Mesenchymal stem cell (in vitro differentiated cells and primary cell): ENCODE measurements at regions not wholly inside any gene's neighbourhood (a gene's known extent, or its start where the extent isn't known, plus 50 kb on each side); places are given as distances from the start of the nearest gene placed in this dataset.

ENCODE experiments used
- DNase-seq: peaks from one replicate; pipeline ENCODE4 v3.0.0-alpha.2; 2013
- H2AFZ ChIP-seq: one replicate; pipeline ENCODE4 v1.6.1; 2013; ENCODE audit warnings: low read depth, mild to moderate bottlenecking, control low read depth, inconsistent platforms, low read length, moderate library complexity
- H2AK5ac ChIP-seq: 2 replicates; pipeline ENCODE4 v1.6.1; 2013; ENCODE audit warnings: low read length, moderate library complexity, mild to moderate bottlenecking, inconsistent platforms; ENCODE audit not compliant: severe bottlenecking
- H2BK120ac ChIP-seq: one replicate; pipeline ENCODE4 v1.6.1; 2013; ENCODE audit warnings: low read depth, mild to moderate bottlenecking, inconsistent platforms, low read length, moderate library complexity
- H2BK12ac ChIP-seq, 2 experiments: one replicate each; pipeline ENCODE4 v1.6.1; 2013; ENCODE audit warnings: inconsistent platforms in 2 of 2, low read length in 2 of 2, mild to moderate bottlenecking in 2 of 2, moderate library complexity in 2 of 2, control low read depth in 1 of 2
- H2BK15ac ChIP-seq: one replicate; pipeline ENCODE4 v1.6.1; 2013; ENCODE audit warnings: mild to moderate bottlenecking, low read depth, inconsistent platforms; ENCODE audit not compliant: poor library complexity, severe bottlenecking
- H2BK5ac ChIP-seq: 2 replicates; pipeline ENCODE4 v1.6.1; 2013; ENCODE audit warnings: low read depth, mild to moderate bottlenecking, low read length, control low read depth, inconsistent platforms; ENCODE audit not compliant: poor library complexity, severe bottlenecking
- H3K14ac ChIP-seq, 2 experiments: one replicate each; pipeline ENCODE4 v1.6.1; 2013; ENCODE audit warnings: inconsistent platforms in 2 of 2, low read length in 2 of 2, control low read depth in 1 of 2, mild to moderate bottlenecking in 1 of 2, moderate library complexity in 1 of 2
- H3K18ac ChIP-seq, 2 experiments: one replicate each; pipeline ENCODE4 v1.6.1; 2013; ENCODE audit warnings: inconsistent platforms in 2 of 2, low read length in 2 of 2, control low read depth in 1 of 2, low read depth in 1 of 2, mild to moderate bottlenecking in 1 of 2
- H3K23ac ChIP-seq, 2 experiments: one replicate each; pipeline ENCODE4 v1.6.1; 2013; ENCODE audit warnings: inconsistent platforms in 2 of 2, low read length in 2 of 2, mild to moderate bottlenecking in 2 of 2, moderate library complexity in 2 of 2, control low read depth in 1 of 2
- H3K27ac ChIP-seq: 2 replicates; pipeline ENCODE4 v1.5.1; 2013; ENCODE audit warnings: mild to moderate bottlenecking, moderate library complexity, low read length, control low read depth, inconsistent platforms; ENCODE audit not compliant: poor library complexity, severe bottlenecking
- H3K27me3 ChIP-seq, 2 experiments: 2 replicates each; pipeline versions ENCODE4 v1.6.1 to v1.7.0; 2013; ENCODE audit warnings: low read length in 2 of 2, mild to moderate bottlenecking in 2 of 2, moderate library complexity in 2 of 2, control low read depth in 1 of 2, inconsistent platforms in 1 of 2; ENCODE audit not compliant: control insufficient read depth in 1 of 2, insufficient read depth in 1 of 2
- H3K36me3 ChIP-seq, 2 experiments: 2 replicates each; pipeline versions ENCODE4 v1.6.1 to v1.7.0; 2013; ENCODE audit warnings: low read length in 2 of 2, control low read depth in 1 of 2, inconsistent platforms in 1 of 2, low read depth in 1 of 2, mild to moderate bottlenecking in 1 of 2; ENCODE audit not compliant: insufficient read depth in 2 of 2, control insufficient read depth in 1 of 2
- H3K4ac ChIP-seq, 2 experiments: one replicate each; pipeline ENCODE4 v1.6.1; 2013; ENCODE audit warnings: inconsistent platforms in 2 of 2, low read length in 2 of 2, mild to moderate bottlenecking in 2 of 2, moderate library complexity in 2 of 2, control low read depth in 1 of 2, low read depth in 1 of 2
- H3K4me1 ChIP-seq: 2 replicates; pipeline ENCODE4 v1.6.1; 2013; ENCODE audit warnings: low read depth, low read length, control low read depth; ENCODE audit not compliant: control insufficient read depth, insufficient read depth
- H3K4me2 ChIP-seq: 2 replicates; pipeline ENCODE4 v1.6.1; 2013; ENCODE audit warnings: low read length, mild to moderate bottlenecking, inconsistent platforms; ENCODE audit not compliant: poor library complexity, severe bottlenecking
- H3K4me3 ChIP-seq, 2 experiments: 2 replicates each; pipeline versions ENCODE4 v1.5.1 to v1.7.0; 2013; ENCODE audit warnings: low read length in 2 of 2, mild to moderate bottlenecking in 2 of 2, control low read depth in 1 of 2, low read depth in 1 of 2; ENCODE audit not compliant: insufficient read depth in 1 of 2
- H3K79me1 ChIP-seq: replicated peaks from 2 replicates; pipeline ENCODE4 v1.6.1; 2013; ENCODE audit warnings: mild to moderate bottlenecking, control low read depth, low read length, inconsistent platforms; ENCODE audit not compliant: poor library complexity, severe bottlenecking
- H3K9ac ChIP-seq: 2 replicates; pipeline ENCODE4 v1.7.0; 2013; ENCODE audit warnings: mild to moderate bottlenecking, low read length, moderate library complexity
- H3K9me3 ChIP-seq: 2 replicates; pipeline ENCODE4 v1.7.0; 2013; ENCODE audit warnings: mild to moderate bottlenecking, low read length; ENCODE audit not compliant: control insufficient read depth
- H4K8ac ChIP-seq: one replicate; pipeline ENCODE4 v1.6.1; 2013; ENCODE audit warnings: inconsistent platforms, mild to moderate bottlenecking, low read length, moderate library complexity
- H4K91ac ChIP-seq: one replicate; pipeline ENCODE4 v1.6.1; 2013; ENCODE audit warnings: mild to moderate bottlenecking, low read length, inconsistent platforms
- whole genome bisulfite sequencing: methylation state at CpG from one replicate; pipeline ENCODE4 v1.1.7; 2013; ENCODE audit warnings: mixed read lengths; 5-methylcytosine and 5-hydroxymethylcytosine counted together

GRCh38 chr18:75854174-75854573 lies 426.7 kb upstream of the SMIM21 start:
- 57% methylated on average over 2 of the region's 4 CpGs for WGBS
- no peak overlapping the region for H4K91ac ChIP-seq
- H3K4ac ChIP-seq = no peak overlapping the region
- H2AFZ ChIP-seq = no peak overlapping the region
- H3K27me3 ChIP-seq = no peaks in the 10 kb centered on the region
- no peak overlapping the region for H2AK5ac ChIP-seq
- no peaks in the 10 kb centered on the region for H3K9me3 ChIP-seq
- no peak overlapping the region for H2BK15ac ChIP-seq
- no peak overlapping the region for H3K18ac ChIP-seq
- H3K4me2 ChIP-seq = no peak overlapping the region
- H2BK120ac ChIP-seq = no peak overlapping the region
- H3K27ac ChIP-seq = no peak overlapping the region
- H3K23ac ChIP-seq = no peak overlapping the region
- no peak overlapping the region for H2BK12ac ChIP-seq
- no peak overlapping the region for H3K4me3 ChIP-seq
- DNase-seq = no peak
- H3K4me1 ChIP-seq = no peaks in the 10 kb centered on the region
- no peak overlapping the region for H3K14ac ChIP-seq
- no peaks in the 10 kb centered on the region for H3K79me1 ChIP-seq
- no peak overlapping the region for H3K9ac ChIP-seq
- H3K36me3 ChIP-seq = no peaks in the 10 kb centered on the region
- H2BK5ac ChIP-seq = no peak overlapping the region
- no peak overlapping the region for H4K8ac ChIP-seq

GRCh38 chr18:75846321-75846720 lies 418.8 kb upstream of the SMIM21 start:
- Histone ChIP-seq H3K27ac (no peak overlapping the region), H3K79me1 (no peaks in the 10 kb centered on the region), H4K91ac (no peak overlapping the region), H3K9me3 (no peaks in the 10 kb centered on the region), H3K9ac (no peak overlapping the region), H3K23ac (no peak overlapping the region), H3K18ac (no peak overlapping the region), H3K4me1 (no peaks in the 10 kb centered on the region), H2BK12ac (no peak overlapping the region), H2BK5ac (no peak overlapping the region), H3K14ac (no peak overlapping the region), H2BK15ac (no peak overlapping the region), H4K8ac (no peak overlapping the region), H2AK5ac (no peak overlapping the region), H3K4ac (no peak overlapping the region), H2BK120ac (no peak overlapping the region), H2AFZ (no peak overlapping the region), H3K36me3 (no peaks in the 10 kb centered on the region), H3K4me3 (no peak overlapping the region), H3K4me2 (no peak overlapping the region), H3K27me3 (no peaks in the 10 kb centered on the region)
- WGBS = 80% methylated on average over 3 of the region's 3 CpGs
- DNase-seq = no peak

DNA sequence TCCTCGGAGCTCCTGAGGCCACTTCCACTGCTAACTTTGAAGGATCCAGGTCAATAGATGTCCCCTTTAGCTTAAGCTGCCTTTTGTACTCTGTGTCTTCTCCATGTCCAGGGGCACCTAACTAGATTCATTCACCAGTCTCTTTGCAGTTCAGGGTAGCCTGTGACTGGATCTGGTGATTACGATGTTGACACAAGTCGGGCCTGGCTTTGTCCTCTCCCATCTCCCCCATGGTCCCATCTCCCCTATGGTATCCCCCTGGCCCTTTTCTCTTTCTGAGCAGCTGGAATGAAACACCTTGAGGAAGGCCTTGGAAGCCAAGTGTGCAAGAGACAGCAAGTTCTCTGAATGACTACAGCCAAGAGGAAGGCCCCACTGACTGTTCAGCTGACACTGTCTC lies 417.9 kb upstream of the SMIM21 start:
- Histone ChIP-seq H4K91ac (no peak overlapping the region), H2BK5ac (no peak overlapping the region), H2AFZ (no peak overlapping the region), H3K4me2 (no peak overlapping the region), H3K23ac (no peak overlapping the region), H2BK15ac (no peak overlapping the region), H3K4me1 (no peaks in the 10 kb centered on the region), H3K27ac (no peak overlapping the region), H3K18ac (no peak overlapping the region), H2BK120ac (no peak overlapping the region), H3K36me3 (no peaks in the 10 kb centered on the region), H4K8ac (no peak overlapping the region), H3K9me3 (no peaks in the 10 kb centered on the region), H2BK12ac (no peak overlapping the region), H3K9ac (no peak overlapping the region), H3K4me3 (no peak overlapping the region), H3K27me3 (no peaks in the 10 kb centered on the region), H3K14ac (no peak overlapping the region), H3K4ac (no peak overlapping the region), H2AK5ac (no peak overlapping the region), H3K79me1 (no peaks in the 10 kb centered on the region)
- DNase-seq = no peak
- 98% methylated on average over 3 of the region's 3 CpGs for WGBS

DNA sequence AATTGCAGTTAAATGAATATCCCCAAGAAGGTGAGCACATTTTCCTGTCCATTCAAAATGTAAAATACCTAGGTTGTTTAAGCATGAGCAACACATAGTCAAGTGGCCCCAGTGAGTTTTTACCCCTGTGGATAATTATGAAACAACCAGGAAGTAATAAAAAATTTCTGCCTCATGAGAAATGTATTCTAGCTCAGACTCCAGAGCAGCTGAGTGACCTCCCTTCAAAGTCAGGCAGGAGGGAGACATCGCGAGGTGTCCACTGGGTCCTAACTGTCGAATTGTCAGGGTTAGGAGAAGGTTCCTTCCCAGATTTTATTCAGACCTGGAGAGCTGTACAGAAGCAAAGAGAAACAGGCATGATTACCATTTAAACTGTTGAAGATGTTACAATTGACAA lies 416.6 kb upstream of the SMIM21 start:
- no peak overlapping the region for H2BK15ac ChIP-seq
- no peak overlapping the region for H3K18ac ChIP-seq
- no peak overlapping the region for H2AK5ac ChIP-seq
- 84% methylated on average over 3 of the region's 3 CpGs for WGBS
- H4K8ac ChIP-seq = no peak overlapping the region
- no peak overlapping the region for H3K23ac ChIP-seq
- H3K27ac ChIP-seq = no peak overlapping the region
- no peaks in the 10 kb centered on the region for H3K4me1 ChIP-seq
- no peak overlapping the region for H2BK12ac ChIP-seq
- no peak overlapping the region for H3K4me2 ChIP-seq
- H4K91ac ChIP-seq = no peak overlapping the region
- no peaks in the 10 kb centered on the region for H3K36me3 ChIP-seq
- H2BK120ac ChIP-seq = no peak overlapping the region
- no peaks in the 10 kb centered on the region for H3K27me3 ChIP-seq
- H3K14ac ChIP-seq = no peak overlapping the region
- no peak overlapping the region for H3K9ac ChIP-seq
- H2AFZ ChIP-seq = no peak overlapping the region
- no peak for DNase-seq
- H3K4ac ChIP-seq = no peak overlapping the region
- H3K9me3 ChIP-seq = no peaks in the 10 kb centered on the region
- no peak overlapping the region for H2BK5ac ChIP-seq
- H3K4me3 ChIP-seq = no peak overlapping the region
- H3K79me1 ChIP-seq = no peaks in the 10 kb centered on the region
